K562 (cell line): ENCODE measurements at regions not wholly inside any gene's neighbourhood (a gene's known extent, or its start where the extent isn't known, plus 50 kb on each side); places are given as distances from the start of the nearest gene placed in this dataset.

Source experiments
- ATAC-seq: fragments of 200-7000 bp; cut with Tn5 transposase; 3 replicates; pipeline ENCODE4 v1.9.1; 2020; ENCODE audit warnings: moderate library complexity
- BruUV-seq: library from RNA; stranded (reverse); fragments of 400-500 nt; replicated peaks from 2 replicates; lab custom pipeline; 2021; lab: Mats Ljungman, UMichigan
- CTCF ChIA-PET: fragments of 300-600 bp; formaldehyde crosslinking; extraction: SDS; loops from one replicate; lab custom pipeline; 2021; ENCODE audit warnings: low intra/inter-chr PET ratio; lab: Yijun Ruan, JAX
- POLR2A ChIA-PET: fragments of 300-600, 350-650 bp; sonication (Branson Sonifier 250); formaldehyde crosslinking; extraction: SDS; loops from one replicate; lab custom pipeline; 2021; ENCODE audit warnings: antibody characterized with exemption, inconsistent platforms; lab: Yijun Ruan, JAX
- DNase-seq, 4 experiments: peaks; one replicate each; pipeline versions ENCODE4 v3.0.0 to v3.0.0-alpha.2; 2011 to 2018; ENCODE audit warnings: low spot score in 3 of 4, mixed read lengths in 3 of 4; ENCODE audit errors: extremely low read depth in 1 of 4
- FAIRE-seq: peaks from 2 replicates; lab custom pipeline; 2011; peaks lifted over from hg19 to GRCh38; lab: Jason Lieb, UNC
- H2AFZ ChIP-seq: 2 replicates; pipeline ENCODE4 v1.6.0; 2011; ENCODE audit warnings: low read depth, low read length, control low read depth, inconsistent platforms
- H3K27ac ChIP-seq: fragments of 200-600 bp; 3 replicates; pipeline ENCODE4 v1.8.0; 2011; ENCODE audit warnings: low read depth, mild to moderate bottlenecking, control low read depth, inconsistent platforms, low read length, moderate library complexity, mixed read lengths; ENCODE audit errors: extremely low read depth
- H3K27me3 ChIP-seq, 2 experiments: fragments of 300-600 bp in 1 of 2; 2 replicates in 1 of 2; 3 replicates in 1 of 2; pipeline versions ENCODE4 v1.6.0 to v1.8.0; 2011; ENCODE audit warnings: inconsistent platforms in 2 of 2, low read length in 2 of 2, mild to moderate bottlenecking in 1 of 2, mixed read lengths in 1 of 2, moderate library complexity in 1 of 2; ENCODE audit not compliant: control insufficient read depth in 2 of 2, insufficient read depth in 2 of 2
- H3K36me3 ChIP-seq: fragments of 300-600 bp; 3 replicates; pipeline ENCODE4 v1.8.0; 2011; ENCODE audit warnings: mild to moderate bottlenecking, low read length, inconsistent platforms; ENCODE audit not compliant: control insufficient read depth, insufficient read depth
- H3K4me1 ChIP-seq, 2 experiments: fragments of 200-600 bp in 1 of 2; replicated peaks in 1 of 2; 2 replicates in 1 of 2; 3 replicates in 1 of 2; pipeline versions ENCODE4 v1.5.1 to v1.8.0; 2011; ENCODE audit warnings: inconsistent platforms in 2 of 2, low read length in 2 of 2, mild to moderate bottlenecking in 1 of 2, mixed read lengths in 1 of 2, moderate library complexity in 1 of 2; ENCODE audit not compliant: control insufficient read depth in 2 of 2, insufficient read depth in 2 of 2
- H3K4me2 ChIP-seq: 2 replicates; pipeline ENCODE4 v1.6.1; 2011; ENCODE audit warnings: low read length, control low read depth, inconsistent platforms, mixed read lengths; ENCODE audit not compliant: insufficient read depth
- H3K4me3 ChIP-seq: fragments of 200-600 bp; sonication (generic), shearing (Covaris generic); 2 replicates; pipeline ENCODE4 v1.5.1; 2016; ENCODE audit warnings: control low read depth, inconsistent platforms
- H3K79me2 ChIP-seq: fragments of 200-600 bp; 3 replicates; pipeline ENCODE4 v1.8.0; 2011; ENCODE audit warnings: low read length, inconsistent platforms; ENCODE audit not compliant: control insufficient read depth, insufficient read depth
- H3K9ac ChIP-seq, 2 experiments: 2 replicates each; pipeline versions ENCODE4 v1.6.0 to v1.6.1; 2011; ENCODE audit warnings: low read depth in 2 of 2, low read length in 2 of 2, control low read depth in 1 of 2, inconsistent platforms in 1 of 2, mild to moderate bottlenecking in 1 of 2, mixed read lengths in 1 of 2; ENCODE audit not compliant: insufficient read depth in 1 of 2
- H3K9me1 ChIP-seq: one replicate; pipeline ENCODE4 v1.6.0; 2011; ENCODE audit warnings: inconsistent platforms, mild to moderate bottlenecking, low read length, moderate library complexity; ENCODE audit not compliant: control insufficient read depth, insufficient read depth
- H3K9me3 ChIP-seq: replicated peaks from 2 replicates; pipeline ENCODE4 v1.5.1; 2011; ENCODE audit warnings: low read depth, low read length, inconsistent platforms; ENCODE audit not compliant: control insufficient read depth, insufficient read depth
- H4K20me1 ChIP-seq: replicated peaks from 2 replicates; pipeline ENCODE4 v1.6.1; 2011; ENCODE audit warnings: low read length, inconsistent platforms, mixed read lengths; ENCODE audit not compliant: control insufficient read depth, insufficient read depth
- MAZ ChIP-seq, 2 experiments: fragments of 450-650 bp in 1 of 2; sonication (generic) in 1 of 2; formaldehyde crosslinking; IDR thresholded peaks in 1 of 2; conservative IDR thresholded peaks in 1 of 2; 2 replicates each; pipeline versions ENCODE4 v1.4.0 to v1.5.0; 2020; ENCODE audit warnings: mild to moderate bottlenecking in 1 of 2, missing genetic modification reagents in 1 of 2
- MCM2 ChIP-seq: fragments of 450-650 bp; IDR thresholded peaks from 2 replicates; pipeline ENCODE4 v1.6.1; 2017; ENCODE audit warnings: low read depth, mild to moderate bottlenecking
- ZNF217 ChIP-seq: sonication (generic); formaldehyde crosslinking; IDR thresholded peaks from 2 replicates; pipeline ENCODE4 v1.8.0; 2022; ENCODE audit warnings: mild to moderate bottlenecking, missing genetic modification reagents
- ZNF384 ChIP-seq: IDR thresholded peaks from 2 replicates; pipeline ENCODE4 v1.6.1; 2012; ENCODE audit warnings: low read depth, low read length, improper control_type of control experiment
- ZNF586 ChIP-seq: fragments of 450-650 bp; formaldehyde crosslinking; conservative IDR thresholded peaks from 2 replicates; pipeline ENCODE4 v1.4.0; 2020; ENCODE audit warnings: mild to moderate bottlenecking, moderate library complexity
- WGBS: fragments of 100-300 bp; shearing (Covaris generic); methylation state at CpG from one replicate; pipeline ENCODE4 v1.1.6; 2016; ENCODE audit warnings: low coverage, mixed read lengths; ENCODE audit not compliant: insufficient coverage; ENCODE audit errors: missing lambda C conversion rate; 5-methylcytosine and 5-hydroxymethylcytosine counted together
- in situ Hi-C: fragments of 300-500 bp; cut with MboI; formaldehyde crosslinking; loops from 4 replicates; pipeline ENCODE4 v1.15.0; 2018; ENCODE audit warnings: inconsistent platforms, mixed read lengths
- intact Hi-C: fragments of 100-400 bp; cut with micrococcal nuclease; formaldehyde crosslinking; loops from 2 replicates; pipeline ENCODE4 v1.14.2; 2022
- TF ChIP-seq, protein P1 (sequence below): sonication (generic); formaldehyde crosslinking; IDR thresholded peaks from 2 replicates; pipeline ENCODE4 v1.8.1; 2023; ENCODE audit warnings: mild to moderate bottlenecking, missing genetic modification reagents
- TF ChIP-seq, protein P2 (sequence below): sonication (generic); formaldehyde crosslinking; IDR thresholded peaks from 2 replicates; pipeline ENCODE4 v1.8.0; 2022; ENCODE audit warnings: mild to moderate bottlenecking, missing genetic modification reagents
- TF ChIP-seq, protein P3 (sequence below): fragments of 250-450 bp; sonication (Bioruptor Pico); IDR thresholded peaks from 2 replicates; pipeline ENCODE4 v1.5.1; 2021; ENCODE audit warnings: mild to moderate bottlenecking

DNA sequence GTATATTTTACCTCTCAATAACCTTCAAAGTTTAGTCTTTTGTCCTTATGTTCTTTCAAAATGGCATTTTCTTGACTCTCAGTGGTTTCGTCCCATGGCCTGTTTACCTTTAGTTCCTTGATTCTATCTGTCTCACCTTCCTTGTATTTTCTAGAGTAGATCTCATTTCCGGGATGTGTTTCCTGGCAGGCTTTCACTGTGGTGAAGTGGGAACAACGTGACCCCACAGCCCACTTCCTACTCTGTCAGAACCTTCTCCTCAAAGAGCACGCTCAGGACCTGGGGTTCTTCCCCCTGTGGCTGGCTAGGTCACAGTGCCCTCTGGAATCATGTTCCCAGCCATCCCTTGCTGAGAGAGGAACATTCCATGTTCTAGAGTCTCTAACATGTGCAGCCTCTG, 129.9 kb upstream of the ZNF32 start:
- Histone ChIP-seq H3K36me3 (no peaks in the 10 kb centered on the region), H3K9me3 (no peaks in the 10 kb centered on the region), H3K9me1 (no peaks in the 10 kb centered on the region), H3K4me1 (no peaks in the 10 kb centered on the region), H4K20me1 (no peaks in the 10 kb centered on the region), H3K79me2 (no peaks in the 10 kb centered on the region), H3K27ac (no peak overlapping the region), H3K9ac (no peak overlapping the region), H3K4me2 (no peak overlapping the region), H3K4me3 (no peak overlapping the region), H3K27me3 (peaks cover 0 to 23% of the 10 kb centered on the region in 2 experiments; a peak in 1 of 5 replicates), H2AFZ (no peak overlapping the region)
- DNase-seq (no peak), ATAC-seq (no peak), FAIRE-seq (no peak)
- 1% methylated on average over 4 of the region's 4 CpGs for WGBS
- BruUV-seq, result no TSS peak
- ChIA-PET CTCF (no interaction called here), POLR2A (interaction anchor here (0.6 kb wide), 1 partner anchor 41 kb away, joined by 3 read pairs; no protein-coding TSS in a partner anchor)
- intact Hi-C loops, result no loop called here
- in situ Hi-C loops, result no loop called here
- no peak for TF ChIP-seq ZNF586 (CRISPR knock-in tag)
- no peak for TF ChIP-seq ZNF217
- TF ChIP-seq, protein P1, sequence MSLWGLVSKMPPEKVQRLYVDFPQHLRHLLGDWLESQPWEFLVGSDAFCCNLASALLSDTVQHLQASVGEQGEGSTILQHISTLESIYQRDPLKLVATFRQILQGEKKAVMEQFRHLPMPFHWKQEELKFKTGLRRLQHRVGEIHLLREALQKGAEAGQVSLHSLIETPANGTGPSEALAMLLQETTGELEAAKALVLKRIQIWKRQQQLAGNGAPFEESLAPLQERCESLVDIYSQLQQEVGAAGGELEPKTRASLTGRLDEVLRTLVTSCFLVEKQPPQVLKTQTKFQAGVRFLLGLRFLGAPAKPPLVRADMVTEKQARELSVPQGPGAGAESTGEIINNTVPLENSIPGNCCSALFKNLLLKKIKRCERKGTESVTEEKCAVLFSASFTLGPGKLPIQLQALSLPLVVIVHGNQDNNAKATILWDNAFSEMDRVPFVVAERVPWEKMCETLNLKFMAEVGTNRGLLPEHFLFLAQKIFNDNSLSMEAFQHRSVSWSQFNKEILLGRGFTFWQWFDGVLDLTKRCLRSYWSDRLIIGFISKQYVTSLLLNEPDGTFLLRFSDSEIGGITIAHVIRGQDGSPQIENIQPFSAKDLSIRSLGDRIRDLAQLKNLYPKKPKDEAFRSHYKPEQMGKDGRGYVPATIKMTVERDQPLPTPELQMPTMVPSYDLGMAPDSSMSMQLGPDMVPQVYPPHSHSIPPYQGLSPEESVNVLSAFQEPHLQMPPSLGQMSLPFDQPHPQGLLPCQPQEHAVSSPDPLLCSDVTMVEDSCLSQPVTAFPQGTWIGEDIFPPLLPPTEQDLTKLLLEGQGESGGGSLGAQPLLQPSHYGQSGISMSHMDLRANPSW, result no peak

DNA sequence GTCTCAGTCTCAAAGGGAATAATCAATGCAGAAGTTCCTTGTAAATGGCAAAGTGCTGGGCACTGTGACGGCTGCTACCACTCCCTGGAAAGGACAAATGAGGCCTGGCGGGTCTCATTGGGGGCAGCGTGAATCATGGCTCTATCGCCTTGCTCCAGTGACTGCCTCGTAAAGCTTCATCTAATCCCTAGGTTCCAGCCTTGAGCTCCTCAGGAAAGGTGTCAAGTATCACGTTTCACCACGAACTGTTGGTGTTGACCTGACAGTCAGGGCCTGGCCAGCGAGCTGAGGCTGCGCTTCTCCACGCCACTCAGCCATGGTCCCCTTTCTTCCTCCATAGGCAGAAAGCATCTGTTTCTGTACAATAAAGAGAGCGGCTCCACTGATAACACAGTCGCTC, 126.7 kb upstream of the ZNF32 start:
- Histone ChIP-seq H3K27me3 (peaks cover 0 to 14% of the 10 kb centered on the region in 2 experiments; a peak in 1 of 5 replicates), H3K9ac (no peak overlapping the region), H3K9me1 (no peaks in the 10 kb centered on the region), H2AFZ (no peak overlapping the region), H4K20me1 (no peaks in the 10 kb centered on the region), H3K27ac (no peak overlapping the region), H3K9me3 (no peaks in the 10 kb centered on the region), H3K36me3 (no peaks in the 10 kb centered on the region)
- WGBS, result under 1% methylated on average over 12 of the region's 12 CpGs
- no peak for FAIRE-seq
- ChIA-PET POLR2A (interaction anchor here (1.0 kb wide), 1 partner anchor 40 kb away, joined by 3 read pairs; no protein-coding TSS in a partner anchor), CTCF (no interaction called here)
- no peak for ATAC-seq
- DNase-seq, result no peak
- TF ChIP-seq, protein P2, sequence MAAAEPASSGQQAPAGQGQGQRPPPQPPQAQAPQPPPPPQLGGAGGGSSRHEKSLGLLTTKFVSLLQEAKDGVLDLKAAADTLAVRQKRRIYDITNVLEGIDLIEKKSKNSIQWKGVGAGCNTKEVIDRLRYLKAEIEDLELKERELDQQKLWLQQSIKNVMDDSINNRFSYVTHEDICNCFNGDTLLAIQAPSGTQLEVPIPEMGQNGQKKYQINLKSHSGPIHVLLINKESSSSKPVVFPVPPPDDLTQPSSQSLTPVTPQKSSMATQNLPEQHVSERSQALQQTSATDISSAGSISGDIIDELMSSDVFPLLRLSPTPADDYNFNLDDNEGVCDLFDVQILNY (CRISPR knock-in tag), result no peak
- TF ChIP-seq MCM2 (no peak), MAZ (CRISPR knock-in tag; conservative IDR thresholded peaks at IDR 0.05 in 1 of 2, IDR thresholded peaks at IDR 0.05 in 1 of 2) (no peak), ZNF384 (no peak)
- TF ChIP-seq, protein P3, sequence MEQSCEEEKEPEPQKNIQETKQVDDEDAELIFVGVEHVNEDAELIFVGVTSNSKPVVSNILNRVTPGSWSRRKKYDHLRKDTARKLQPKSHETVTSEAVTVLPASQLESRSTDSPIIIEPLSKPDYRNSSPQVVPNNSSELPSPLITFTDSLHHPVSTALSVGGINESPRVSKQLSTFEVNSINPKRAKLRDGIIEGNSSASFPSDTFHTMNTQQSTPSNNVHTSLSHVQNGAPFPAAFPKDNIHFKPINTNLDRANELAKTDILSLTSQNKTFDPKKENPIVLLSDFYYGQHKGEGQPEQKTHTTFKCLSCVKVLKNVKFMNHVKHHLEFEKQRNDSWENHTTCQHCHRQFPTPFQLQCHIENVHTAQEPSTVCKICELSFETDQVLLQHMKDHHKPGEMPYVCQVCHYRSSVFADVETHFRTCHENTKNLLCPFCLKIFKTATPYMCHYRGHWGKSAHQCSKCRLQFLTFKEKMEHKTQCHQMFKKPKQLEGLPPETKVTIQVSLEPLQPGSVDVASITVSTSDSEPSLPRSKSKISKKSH (CRISPR knock-in tag), result no peak
- TF ChIP-seq, all 486 proteins: peak for 0
- in situ Hi-C loops (no loop called here), intact Hi-C loops (no loop called here)
- H3K79me2 ChIP-seq, result no peaks in the 10 kb centered on the region
- BruUV-seq, result no TSS peak
- H3K4me1 ChIP-seq, result no peaks in the 10 kb centered on the region
- no peak overlapping the region for H3K4me2 ChIP-seq
- H3K4me3 ChIP-seq, result no peak overlapping the region
